A673 (cell line): ENCODE measurements at regions not wholly inside any gene's neighbourhood (a gene's known extent, or its start where the extent isn't known, plus 50 kb on each side); places are given as distances from the start of the nearest gene placed in this dataset.

ENCODE experiments used
- BruUV-seq: library from RNA; stranded (reverse); fragments of 400-500 nt; replicated peaks from 2 replicates; lab custom pipeline; 2021; lab: Mats Ljungman, UMichigan
- CTCF ChIA-PET: fragments of 300-600 bp; sonication (Branson Sonifier 250); formaldehyde crosslinking; loops from one replicate; lab custom pipeline; 2022; ENCODE audit warnings: antibody characterized with exemption; lab: Charles Lee
- POLR2A ChIA-PET: fragments of 300-600 bp; sonication (Branson Sonifier 250); formaldehyde crosslinking; loops from one replicate; lab custom pipeline; 2022; ENCODE audit warnings: antibody characterized with exemption; ENCODE audit not compliant: low non-redundant PET; lab: Charles Lee
- DNase-seq: peaks from one replicate; pipeline ENCODE4 v3.0.0-alpha.2; 2015; ENCODE audit warnings: low spot score
- H3K27ac ChIP-seq: fragments of 200-600 bp; sonication (generic); 2 replicates; pipeline ENCODE4 v1.5.1; 2016; ENCODE audit warnings: mixed run types, low read depth, mild to moderate bottlenecking, mixed read lengths, antibody characterized with exemption, low read length; ENCODE audit not compliant: poor library complexity, severe bottlenecking
- H3K27me3 ChIP-seq: fragments of 200-600 bp; sonication (generic); replicated peaks from 2 replicates; pipeline ENCODE4 v1.6.1; 2017; ENCODE audit warnings: mixed run types, low read depth, mild to moderate bottlenecking, mixed read lengths, antibody characterized with exemption, low read length; ENCODE audit not compliant: insufficient read depth, poor library complexity
- H3K36me3 ChIP-seq: fragments of 200-600 bp; sonication (generic); 2 replicates; pipeline ENCODE4 v1.6.1; 2016; ENCODE audit warnings: mixed run types, mild to moderate bottlenecking, mixed read lengths, antibody characterized with exemption, low read length; ENCODE audit not compliant: insufficient read depth, poor library complexity, severe bottlenecking
- H3K4me1 ChIP-seq: fragments of 200-600 bp; sonication (generic); 2 replicates; pipeline ENCODE4 v1.6.1; 2017; ENCODE audit warnings: mixed run types, mild to moderate bottlenecking, mixed read lengths, antibody characterized with exemption, low read length; ENCODE audit not compliant: insufficient read depth, poor library complexity, severe bottlenecking
- H3K4me3 ChIP-seq: fragments of 200-600 bp; sonication (generic); 2 replicates; pipeline ENCODE4 v1.5.1; 2016; ENCODE audit warnings: low read depth, mixed run types, mild to moderate bottlenecking, mixed read lengths, low read length; ENCODE audit not compliant: poor library complexity, severe bottlenecking
- H3K9me3 ChIP-seq: fragments of 200-600 bp; sonication (generic); 2 replicates; pipeline ENCODE4 v1.6.1; 2016; ENCODE audit warnings: mixed run types, low read depth, mild to moderate bottlenecking, mixed read lengths, antibody characterized with exemption, low read length; ENCODE audit not compliant: poor library complexity, severe bottlenecking
- EZH2 ChIP-seq: fragments of 200-600 bp; sonication (generic); IDR thresholded peaks from 2 replicates; pipeline ENCODE4 v1.6.1; 2017; ENCODE audit warnings: borderline replicate concordance, low read depth, mild to moderate bottlenecking, mixed read lengths, antibody characterized with exemption, low read length; ENCODE audit not compliant: poor library complexity, severe bottlenecking
- intact Hi-C: fragments of 100-400 bp; cut with micrococcal nuclease; formaldehyde crosslinking; loops from one replicate; pipeline ENCODE4 v1.10.0; 2022; ENCODE audit not compliant: unreplicated experiment
- TF ChIP-seq, protein P1 (sequence below): fragments of 300-800, 200-600 bp; sonication (generic); conservative IDR thresholded peaks from 2 replicates; pipeline ENCODE4 v1.5.1; 2017; ENCODE audit warnings: low read depth, mild to moderate bottlenecking, antibody characterized with exemption, low read length, moderate library complexity, mixed read lengths

- ChIA-PET CTCF (no interaction called here), POLR2A (no interaction called here)
- H3K27me3 ChIP-seq: no peaks in the 10 kb centered on the region
- no peaks in the 10 kb centered on the region for H3K9me3 ChIP-seq
- BruUV-seq: no TSS peak
- no peak overlapping the region for H3K4me3 ChIP-seq
- no peak for DNase-seq
- intact Hi-C loops: no loop called here
- TF ChIP-seq, protein P1, sequence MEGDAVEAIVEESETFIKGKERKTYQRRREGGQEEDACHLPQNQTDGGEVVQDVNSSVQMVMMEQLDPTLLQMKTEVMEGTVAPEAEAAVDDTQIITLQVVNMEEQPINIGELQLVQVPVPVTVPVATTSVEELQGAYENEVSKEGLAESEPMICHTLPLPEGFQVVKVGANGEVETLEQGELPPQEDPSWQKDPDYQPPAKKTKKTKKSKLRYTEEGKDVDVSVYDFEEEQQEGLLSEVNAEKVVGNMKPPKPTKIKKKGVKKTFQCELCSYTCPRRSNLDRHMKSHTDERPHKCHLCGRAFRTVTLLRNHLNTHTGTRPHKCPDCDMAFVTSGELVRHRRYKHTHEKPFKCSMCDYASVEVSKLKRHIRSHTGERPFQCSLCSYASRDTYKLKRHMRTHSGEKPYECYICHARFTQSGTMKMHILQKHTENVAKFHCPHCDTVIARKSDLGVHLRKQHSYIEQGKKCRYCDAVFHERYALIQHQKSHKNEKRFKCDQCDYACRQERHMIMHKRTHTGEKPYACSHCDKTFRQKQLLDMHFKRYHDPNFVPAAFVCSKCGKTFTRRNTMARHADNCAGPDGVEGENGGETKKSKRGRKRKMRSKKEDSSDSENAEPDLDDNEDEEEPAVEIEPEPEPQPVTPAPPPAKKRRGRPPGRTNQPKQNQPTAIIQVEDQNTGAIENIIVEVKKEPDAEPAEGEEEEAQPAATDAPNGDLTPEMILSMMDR: no peak
- TF ChIP-seq EZH2: no peak
- H3K36me3 ChIP-seq: no peaks in the 10 kb centered on the region
- H3K27ac ChIP-seq: no peak overlapping the region
- H3K4me1 ChIP-seq: no peaks in the 10 kb centered on the region
Observed at GRCh38 chr5:33340195-33340594, 100.6 kb upstream of the TARS1 start.

- no peak for TF ChIP-seq EZH2
- TF ChIP-seq, protein P1: no peak
- no peak for DNase-seq
- POLR2A ChIA-PET: no interaction called here
- no TSS peak for BruUV-seq
- H3K36me3 ChIP-seq: no peaks in the 10 kb centered on the region
- intact Hi-C loops: no loop called here
- no peak overlapping the region for H3K4me3 ChIP-seq
- H3K9me3 ChIP-seq: no peaks in the 10 kb centered on the region
- H3K27me3 ChIP-seq: no peaks in the 10 kb centered on the region
- no peak overlapping the region for H3K27ac ChIP-seq
- no peaks in the 10 kb centered on the region for H3K4me1 ChIP-seq
- CTCF ChIA-PET: no interaction called here
Observed at GRCh38 chr5:33341351-33341750, 99.4 kb upstream of the TARS1 start.

DNA sequence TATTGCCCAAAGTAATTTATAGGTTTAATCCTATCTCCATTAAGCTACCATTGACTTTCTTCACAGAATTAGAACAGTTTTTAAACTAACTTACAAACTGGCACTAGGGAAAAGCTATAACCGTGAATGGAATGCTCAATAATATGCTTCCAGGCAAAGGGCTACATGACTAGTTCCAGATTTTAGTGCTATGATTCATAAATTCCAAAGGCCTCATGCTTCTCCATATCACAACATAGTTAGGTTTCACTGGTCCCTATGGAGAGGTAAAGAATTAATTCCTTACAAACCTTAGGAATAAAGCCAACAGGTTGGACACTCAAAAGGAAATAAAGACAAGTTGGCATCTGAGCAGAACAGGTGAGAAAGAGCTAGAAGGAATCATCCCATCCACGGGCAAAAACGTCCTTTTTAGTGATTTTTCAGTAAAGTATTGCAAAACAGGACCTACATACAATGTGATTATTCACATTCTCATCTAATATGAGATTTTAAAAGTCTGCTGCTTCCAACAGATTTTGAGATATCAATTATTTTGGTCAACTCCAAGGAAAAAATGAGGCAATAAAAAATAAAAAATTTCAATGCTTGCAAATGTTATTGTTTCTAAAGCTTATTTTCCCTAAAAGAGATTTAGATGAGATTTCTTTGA lies 97.0 kb upstream of the TARS1 start:
- intact Hi-C loops: no loop called here

More for the DNA sequence above, 97.0 kb upstream of the TARS1 start:
- DNase-seq: no peak
- ChIA-PET CTCF (no interaction called here), POLR2A (no interaction called here)
- H3K27me3 ChIP-seq: no peaks in the 10 kb centered on the region
- H3K4me3 ChIP-seq: no peak overlapping the region
- TF ChIP-seq, protein P1: no peak
- no peak for TF ChIP-seq EZH2
- H3K9me3 ChIP-seq: no peaks in the 10 kb centered on the region
- H3K36me3 ChIP-seq: no peaks in the 10 kb centered on the region
- no peak overlapping the region for H3K27ac ChIP-seq
- BruUV-seq: no TSS peak
- no peaks in the 10 kb centered on the region for H3K4me1 ChIP-seq
